Type B pancreatic cell (in vitro differentiated cells): ENCODE measurements at regions not wholly inside any gene's neighbourhood (a gene's known extent, or its start where the extent isn't known, plus 50 kb on each side); places are given as distances from the start of the nearest gene placed in this dataset.

Source experiments
- DNase-seq: peaks from one replicate; pipeline ENCODE4 v3.0.0; 2021; ENCODE audit warnings: mixed read lengths; ENCODE audit not compliant: unreplicated experiment; ENCODE audit errors: extremely low spot score
- H3K27ac Mint-ChIP-seq: 2 replicates; pipeline ENCODE4 v1.8.0; 2021; ENCODE audit warnings: mild to moderate bottlenecking, mixed read lengths
- H3K27me3 Mint-ChIP-seq: 2 replicates; pipeline ENCODE4 v1.8.0; 2021; ENCODE audit warnings: mixed read lengths
- H3K36me3 Mint-ChIP-seq: 2 replicates; pipeline ENCODE4 v1.8.0; 2021; ENCODE audit warnings: mixed read lengths
- H3K4me1 Mint-ChIP-seq: one replicate; pipeline ENCODE4 v1.8.0; 2021; ENCODE audit warnings: mixed read lengths; ENCODE audit not compliant: unreplicated experiment
- H3K4me3 Mint-ChIP-seq: 2 replicates; pipeline ENCODE4 v1.8.0; 2021; ENCODE audit warnings: mild to moderate bottlenecking, mixed read lengths
- H3K9me3 Mint-ChIP-seq: 2 replicates; pipeline ENCODE4 v1.8.0; 2021; ENCODE audit warnings: mixed read lengths
- TF ChIP-seq, protein P1 (sequence below): fragments of 200-600 bp; sonication (generic); conservative IDR thresholded peaks from 2 replicates; pipeline ENCODE4 v1.5.0; 2021; ENCODE audit warnings: antibody characterized with exemption, mild to moderate bottlenecking

DNA sequence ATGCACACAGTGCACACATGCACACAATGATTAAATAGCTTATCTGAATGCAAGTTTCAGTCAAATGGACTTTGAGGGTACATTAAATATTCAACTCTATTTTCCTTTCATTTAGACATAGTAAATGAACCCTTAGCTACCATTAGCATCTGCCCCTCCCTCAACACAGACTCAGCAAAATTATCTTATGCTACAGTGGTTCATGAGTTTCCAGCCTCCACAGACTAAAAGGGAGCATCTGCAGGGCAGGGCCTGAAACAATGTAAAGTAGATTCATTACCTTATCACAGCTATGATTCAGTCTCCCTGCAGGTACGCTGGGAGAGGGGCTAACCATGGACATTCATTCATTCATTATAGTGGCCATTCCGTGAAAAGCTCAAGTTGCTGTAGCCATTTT lies 329.1 kb downstream of the VGLL3 start:
- DNase-seq, result no peak
- no peak overlapping the region for H3K27ac Mint-ChIP-seq

DNA sequence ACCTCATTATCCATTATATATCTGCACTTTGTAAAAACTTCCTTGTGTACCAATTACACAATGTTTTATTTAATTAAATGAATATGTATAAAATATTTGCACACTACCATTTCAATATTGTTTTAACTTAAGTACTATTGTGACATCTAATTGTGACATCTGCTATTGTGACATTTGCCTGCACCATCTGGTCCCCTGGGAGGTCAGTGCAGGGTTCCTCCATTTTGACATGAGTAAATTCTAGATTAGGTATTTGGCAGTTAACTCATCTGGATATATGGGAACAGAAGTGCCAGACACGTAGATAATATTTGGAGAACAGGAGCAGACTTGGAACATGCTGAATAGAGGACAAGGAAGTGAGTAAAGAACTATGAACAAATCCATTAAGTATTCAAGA lies 332.1 kb downstream of the VGLL3 start:
- Mint-ChIP-seq H3K36me3 (no peaks in the 10 kb centered on the region), H3K4me3 (no peak overlapping the region), H3K27me3 (no peaks in the 10 kb centered on the region), H3K27ac (no peak overlapping the region), H3K4me1 (no peaks in the 10 kb centered on the region), H3K9me3 (no peaks in the 10 kb centered on the region)
- DNase-seq, result no peak
- TF ChIP-seq, protein P1, sequence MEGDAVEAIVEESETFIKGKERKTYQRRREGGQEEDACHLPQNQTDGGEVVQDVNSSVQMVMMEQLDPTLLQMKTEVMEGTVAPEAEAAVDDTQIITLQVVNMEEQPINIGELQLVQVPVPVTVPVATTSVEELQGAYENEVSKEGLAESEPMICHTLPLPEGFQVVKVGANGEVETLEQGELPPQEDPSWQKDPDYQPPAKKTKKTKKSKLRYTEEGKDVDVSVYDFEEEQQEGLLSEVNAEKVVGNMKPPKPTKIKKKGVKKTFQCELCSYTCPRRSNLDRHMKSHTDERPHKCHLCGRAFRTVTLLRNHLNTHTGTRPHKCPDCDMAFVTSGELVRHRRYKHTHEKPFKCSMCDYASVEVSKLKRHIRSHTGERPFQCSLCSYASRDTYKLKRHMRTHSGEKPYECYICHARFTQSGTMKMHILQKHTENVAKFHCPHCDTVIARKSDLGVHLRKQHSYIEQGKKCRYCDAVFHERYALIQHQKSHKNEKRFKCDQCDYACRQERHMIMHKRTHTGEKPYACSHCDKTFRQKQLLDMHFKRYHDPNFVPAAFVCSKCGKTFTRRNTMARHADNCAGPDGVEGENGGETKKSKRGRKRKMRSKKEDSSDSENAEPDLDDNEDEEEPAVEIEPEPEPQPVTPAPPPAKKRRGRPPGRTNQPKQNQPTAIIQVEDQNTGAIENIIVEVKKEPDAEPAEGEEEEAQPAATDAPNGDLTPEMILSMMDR, result no peak

More for the DNA sequence above, 329.1 kb downstream of the VGLL3 start:
- Mint-ChIP-seq H3K4me3 (no peak overlapping the region), H3K27me3 (no peaks in the 10 kb centered on the region), H3K9me3 (no peaks in the 10 kb centered on the region), H3K4me1 (no peaks in the 10 kb centered on the region), H3K36me3 (no peaks in the 10 kb centered on the region)
- TF ChIP-seq, protein P1, result no peak

DNA sequence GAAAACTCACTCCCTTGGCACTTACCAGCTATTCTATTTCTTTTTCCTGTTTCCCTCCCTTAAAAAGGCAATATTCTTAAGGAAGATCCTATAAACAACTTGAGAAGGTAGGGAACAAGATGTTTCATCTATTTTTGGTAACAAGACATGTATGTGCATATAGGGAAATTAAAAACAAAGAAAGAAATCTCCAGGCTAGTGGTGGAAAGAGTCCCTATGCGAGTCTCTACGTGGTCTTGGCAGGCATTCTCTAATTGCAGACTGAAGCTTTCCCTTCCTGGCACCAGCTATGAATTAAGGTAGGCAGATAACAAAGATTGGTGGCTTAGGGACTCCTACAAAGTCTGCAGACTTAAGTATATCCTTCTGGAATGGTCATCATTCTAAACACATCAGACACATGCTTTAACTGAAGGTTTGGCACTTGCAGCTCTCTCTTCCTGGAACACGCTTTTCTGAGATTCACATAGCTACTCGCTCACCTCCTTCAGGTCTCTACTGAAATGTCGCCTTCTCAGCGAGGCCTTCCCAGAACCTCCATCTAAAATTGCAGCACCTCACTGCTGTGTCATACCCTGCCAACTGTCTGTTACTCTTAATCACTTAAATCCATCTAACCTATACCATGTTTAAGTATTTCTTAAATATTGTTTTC lies 336.0 kb downstream of the VGLL3 start:
- Mint-ChIP-seq H3K4me1 (no peaks in the 10 kb centered on the region), H3K27me3 (no peaks in the 10 kb centered on the region), H3K9me3 (no peaks in the 10 kb centered on the region), H3K27ac (no peak overlapping the region), H3K36me3 (no peaks in the 10 kb centered on the region), H3K4me3 (no peak overlapping the region)
- TF ChIP-seq, protein P1, result no peak
- no peak for DNase-seq

DNA sequence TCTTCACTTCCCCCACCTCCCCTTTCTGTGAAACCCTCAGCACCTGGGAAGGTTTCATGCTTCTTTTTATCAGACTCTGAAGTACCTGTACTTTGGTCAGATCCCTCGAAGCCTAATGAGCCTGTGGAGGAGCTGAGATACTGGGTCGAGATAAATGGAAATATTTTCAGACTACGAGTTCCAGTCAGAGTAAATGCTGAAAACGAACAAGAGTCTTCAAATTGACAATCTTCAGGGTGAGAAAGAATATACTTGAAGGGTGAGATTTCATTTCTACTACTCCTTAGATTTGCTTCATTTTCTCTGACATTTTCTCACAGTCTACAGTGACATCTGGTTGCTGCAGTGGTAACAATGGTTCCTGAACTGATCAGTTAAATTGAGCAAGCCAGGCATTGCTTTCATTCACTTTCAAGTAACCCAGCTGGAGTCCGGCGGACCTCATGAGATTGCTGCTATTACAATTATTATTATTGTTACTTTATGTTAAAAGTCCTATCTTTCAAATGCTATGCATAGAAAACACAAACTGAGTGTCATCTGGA lies 337.2 kb downstream of the VGLL3 start:
- Mint-ChIP-seq H3K9me3 (no peaks in the 10 kb centered on the region), H3K4me1 (no peaks in the 10 kb centered on the region), H3K4me3 (no peak overlapping the region), H3K36me3 (no peaks in the 10 kb centered on the region), H3K27me3 (no peaks in the 10 kb centered on the region), H3K27ac (no peak overlapping the region)
- TF ChIP-seq, protein P1, result no peak
- DNase-seq, result no peak

DNA sequence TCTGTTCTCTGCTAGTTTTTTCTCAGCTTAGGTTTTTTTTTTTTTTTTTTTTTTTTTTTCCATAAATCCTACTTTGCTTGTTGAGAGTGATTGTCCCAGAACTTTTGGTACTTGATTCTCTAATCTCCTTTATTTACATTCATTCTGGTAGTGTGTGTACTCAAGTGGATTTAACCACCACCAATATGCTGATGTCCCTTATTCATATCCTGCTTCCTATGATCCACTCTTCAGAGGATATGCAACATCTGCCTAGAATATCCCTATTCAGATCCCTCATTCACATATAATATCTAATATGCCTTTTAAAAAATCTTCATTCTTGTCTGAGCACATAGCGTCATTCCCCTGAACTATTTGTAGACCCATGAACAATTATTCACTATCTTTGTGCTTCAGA lies 342.9 kb downstream of the VGLL3 start:
- no peaks in the 10 kb centered on the region for H3K36me3 Mint-ChIP-seq
- no peak overlapping the region for H3K27ac Mint-ChIP-seq
- no peaks in the 10 kb centered on the region for H3K4me1 Mint-ChIP-seq
- TF ChIP-seq, protein P1, result no peak
- H3K4me3 Mint-ChIP-seq, result no peak overlapping the region
- DNase-seq, result no peak
- H3K27me3 Mint-ChIP-seq, result no peaks in the 10 kb centered on the region
- no peaks in the 10 kb centered on the region for H3K9me3 Mint-ChIP-seq
